NCI-H82 treated with DMSO at 0.1 percent for 48 hours (cell line): ENCODE measurements at regions not wholly inside any gene's neighbourhood (a gene's known extent, or its start where the extent isn't known, plus 50 kb on each side); places are given as distances from the start of the nearest gene placed in this dataset.

Experiments used
- DNase-seq: peaks from one replicate; lab custom pipeline; 2025; ENCODE audit not compliant: unreplicated experiment; lab: John Stamatoyannopoulos, UW

- no peak for DNase-seq
Measured at GRCh38 chr2:49207204-49207603, 52.9 kb upstream of the FSHR start.
